WTC11 (cell line): ENCODE measurements at regions not wholly inside any gene's neighbourhood (a gene's known extent, or its start where the extent isn't known, plus 50 kb on each side); places are given as distances from the start of the nearest gene placed in this dataset.

ENCODE experiments used
- CTCF ChIP-seq: fragments of 200-600 bp; IDR thresholded peaks from 2 replicates; pipeline ENCODE4 v1.8.0; 2022; ENCODE audit warnings: antibody characterized with exemption
- HMGXB4 ChIP-seq: sonication (generic); formaldehyde crosslinking; IDR thresholded peaks from 2 replicates; pipeline ENCODE4 v1.8.1; 2023; ENCODE audit warnings: mild to moderate bottlenecking, moderate library complexity, missing genetic modification reagents
- JUN ChIP-seq: sonication (generic); formaldehyde crosslinking; IDR thresholded peaks from 2 replicates; pipeline ENCODE4 v1.8.0; 2023; ENCODE audit warnings: mild to moderate bottlenecking, missing genetic modification reagents
- SP1 ChIP-seq: sonication (generic); formaldehyde crosslinking; conservative IDR thresholded peaks from 2 replicates; pipeline ENCODE4 v1.8.1; 2022; ENCODE audit warnings: missing genetic modification reagents
- TEAD4 ChIP-seq: sonication (generic); formaldehyde crosslinking; IDR thresholded peaks from 2 replicates; pipeline ENCODE4 v1.8.0; 2022; ENCODE audit warnings: mild to moderate bottlenecking, missing genetic modification reagents
- TF ChIP-seq, protein P1 (sequence below): sonication (generic); formaldehyde crosslinking; IDR thresholded peaks from 2 replicates; pipeline ENCODE4 v1.8.0; 2023; ENCODE audit warnings: missing genetic modification reagents
- TF ChIP-seq, protein P2 (sequence below): sonication (generic); formaldehyde crosslinking; IDR thresholded peaks from 2 replicates; pipeline ENCODE4 v1.8.1; 2022; ENCODE audit warnings: mild to moderate bottlenecking, moderate library complexity, missing genetic modification reagents
- TF ChIP-seq, protein P3 (sequence below): sonication (generic); formaldehyde crosslinking; IDR thresholded peaks from 2 replicates; pipeline ENCODE4 v1.8.0; 2022; ENCODE audit warnings: mild to moderate bottlenecking, missing genetic modification reagents
- TF ChIP-seq, protein P4 (sequence below): sonication (generic); formaldehyde crosslinking; IDR thresholded peaks from 2 replicates; pipeline ENCODE4 v1.8.0; 2022; ENCODE audit warnings: mild to moderate bottlenecking, missing genetic modification reagents

DNA sequence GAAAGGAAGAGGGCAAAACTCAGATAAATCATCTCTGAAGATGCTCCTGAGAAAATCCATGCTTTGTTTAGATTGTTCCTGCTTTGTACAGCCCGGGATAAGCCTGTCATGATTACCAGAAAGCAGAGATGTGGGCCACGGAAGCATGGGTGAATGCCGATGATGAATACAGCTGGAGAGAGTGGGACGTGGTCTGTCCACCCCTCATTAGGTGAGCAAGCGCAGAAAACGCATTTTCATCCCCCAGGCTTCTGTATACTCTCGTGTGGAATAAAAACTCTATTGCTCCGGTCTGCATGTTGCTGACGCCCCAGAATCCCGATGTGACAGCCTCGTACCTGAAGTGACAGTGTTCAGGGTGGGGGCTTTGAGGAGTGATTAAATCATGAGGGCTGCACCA, 52.0 kb upstream of the SALL3 start:
- TF ChIP-seq JUN (CRISPR knock-in tag) (no peak), CTCF (no peak), TEAD4 (CRISPR knock-in tag) (no peak), SP1 (no peak), HMGXB4 (CRISPR knock-in tag) (no peak)
- TF ChIP-seq, protein P1, sequence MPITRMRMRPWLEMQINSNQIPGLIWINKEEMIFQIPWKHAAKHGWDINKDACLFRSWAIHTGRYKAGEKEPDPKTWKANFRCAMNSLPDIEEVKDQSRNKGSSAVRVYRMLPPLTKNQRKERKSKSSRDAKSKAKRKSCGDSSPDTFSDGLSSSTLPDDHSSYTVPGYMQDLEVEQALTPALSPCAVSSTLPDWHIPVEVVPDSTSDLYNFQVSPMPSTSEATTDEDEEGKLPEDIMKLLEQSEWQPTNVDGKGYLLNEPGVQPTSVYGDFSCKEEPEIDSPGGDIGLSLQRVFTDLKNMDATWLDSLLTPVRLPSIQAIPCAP (CRISPR knock-in tag), result no peak
- TF ChIP-seq, protein P2, sequence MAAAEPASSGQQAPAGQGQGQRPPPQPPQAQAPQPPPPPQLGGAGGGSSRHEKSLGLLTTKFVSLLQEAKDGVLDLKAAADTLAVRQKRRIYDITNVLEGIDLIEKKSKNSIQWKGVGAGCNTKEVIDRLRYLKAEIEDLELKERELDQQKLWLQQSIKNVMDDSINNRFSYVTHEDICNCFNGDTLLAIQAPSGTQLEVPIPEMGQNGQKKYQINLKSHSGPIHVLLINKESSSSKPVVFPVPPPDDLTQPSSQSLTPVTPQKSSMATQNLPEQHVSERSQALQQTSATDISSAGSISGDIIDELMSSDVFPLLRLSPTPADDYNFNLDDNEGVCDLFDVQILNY (CRISPR knock-in tag), result no peak
- TF ChIP-seq, protein P3, sequence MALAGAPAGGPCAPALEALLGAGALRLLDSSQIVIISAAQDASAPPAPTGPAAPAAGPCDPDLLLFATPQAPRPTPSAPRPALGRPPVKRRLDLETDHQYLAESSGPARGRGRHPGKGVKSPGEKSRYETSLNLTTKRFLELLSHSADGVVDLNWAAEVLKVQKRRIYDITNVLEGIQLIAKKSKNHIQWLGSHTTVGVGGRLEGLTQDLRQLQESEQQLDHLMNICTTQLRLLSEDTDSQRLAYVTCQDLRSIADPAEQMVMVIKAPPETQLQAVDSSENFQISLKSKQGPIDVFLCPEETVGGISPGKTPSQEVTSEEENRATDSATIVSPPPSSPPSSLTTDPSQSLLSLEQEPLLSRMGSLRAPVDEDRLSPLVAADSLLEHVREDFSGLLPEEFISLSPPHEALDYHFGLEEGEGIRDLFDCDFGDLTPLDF (CRISPR knock-in tag), result no peak
- TF ChIP-seq, protein P4, sequence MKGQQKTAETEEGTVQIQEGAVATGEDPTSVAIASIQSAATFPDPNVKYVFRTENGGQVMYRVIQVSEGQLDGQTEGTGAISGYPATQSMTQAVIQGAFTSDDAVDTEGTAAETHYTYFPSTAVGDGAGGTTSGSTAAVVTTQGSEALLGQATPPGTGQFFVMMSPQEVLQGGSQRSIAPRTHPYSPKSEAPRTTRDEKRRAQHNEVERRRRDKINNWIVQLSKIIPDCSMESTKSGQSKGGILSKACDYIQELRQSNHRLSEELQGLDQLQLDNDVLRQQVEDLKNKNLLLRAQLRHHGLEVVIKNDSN, result no peak
